ENCODE measurements at regions not wholly inside any gene's neighbourhood (a gene's known extent, or its start where the extent isn't known, plus 50 kb on each side); places are given as distances from the start of the nearest gene placed in this dataset.

- TF ChIP-seq CTCF (IDR thresholded peaks at IDR 0.05): no peak
- TF ChIP-seq POLR2A (IDR thresholded peaks at IDR 0.05): no peak
Measured at GRCh38 chr3:191686626-191687025, 225.7 kb downstream of the PYDC2 start.
